CD4-positive, CD25-positive, alpha-beta regulatory T cell (primary cell): ENCODE measurements at regions not wholly inside any gene's neighbourhood (a gene's known extent, or its start where the extent isn't known, plus 50 kb on each side); places are given as distances from the start of the nearest gene placed in this dataset.

Source experiments
- ATAC-seq, 2 donors: fragments of 150-1000 bp; cut with Tn5 transposase; one replicate each; pipeline ENCODE4 v1.10.0; 2021; ENCODE audit warnings: low read depth in 2 of 2, moderate number of reproducible peaks in 2 of 2, moderate library complexity in 1 of 2
- DNase-seq, 3 donors: peaks; one replicate each; pipeline versions ENCODE4 v3.0.0 to v3.0.0-alpha.2; 2012 to 2022; ENCODE audit warnings: mixed read lengths in 1 of 3
- H3K27ac ChIP-seq: one replicate; pipeline ENCODE4 v1.7.0; 2013; ENCODE audit warnings: mild to moderate bottlenecking, low read length; ENCODE audit not compliant: insufficient read depth, poor library complexity, severe bottlenecking
- H3K27me3 ChIP-seq: one replicate; pipeline ENCODE4 v1.7.0; 2013; ENCODE audit warnings: low read length; ENCODE audit not compliant: control insufficient read depth, insufficient read depth
- H3K36me3 ChIP-seq: one replicate; pipeline ENCODE4 v1.7.0; 2013; ENCODE audit warnings: mild to moderate bottlenecking, low read length, moderate library complexity; ENCODE audit not compliant: control insufficient read depth, insufficient read depth
- H3K4me1 ChIP-seq: 2 replicates; pipeline ENCODE4 v1.7.0; 2013; ENCODE audit warnings: mild to moderate bottlenecking, low read length; ENCODE audit not compliant: insufficient read depth, control insufficient read depth, poor library complexity, severe bottlenecking
- H3K4me3 ChIP-seq: one replicate; pipeline ENCODE4 v1.7.0; 2013; ENCODE audit warnings: low read depth, mild to moderate bottlenecking, low read length, moderate library complexity
- H3K9me3 ChIP-seq, 2 experiments: 1 replicate in 1 of 2; 2 replicates in 1 of 2; pipeline ENCODE4 v1.7.0; 2013; ENCODE audit warnings: low read length in 2 of 2, mild to moderate bottlenecking in 1 of 2, moderate library complexity in 1 of 2; ENCODE audit not compliant: control insufficient read depth in 2 of 2
- H3K27ac Mint-ChIP-seq, 3 donors: one replicate each; pipeline ENCODE4 v1.8.0; 2020 to 2022; ENCODE audit warnings: mild to moderate bottlenecking in 3 of 3, mixed read lengths in 3 of 3, moderate library complexity in 2 of 3
- H3K27me3 Mint-ChIP-seq: one replicate; pipeline ENCODE4 v1.8.0; 2022; ENCODE audit warnings: mild to moderate bottlenecking, mixed read lengths
- H3K36me3 Mint-ChIP-seq: one replicate; pipeline ENCODE4 v1.8.0; 2020; ENCODE audit warnings: mixed read lengths
- H3K4me1 Mint-ChIP-seq, 4 donors: one replicate each; pipeline ENCODE4 v1.8.0; 2020 to 2022; ENCODE audit warnings: mixed read lengths in 4 of 4, mild to moderate bottlenecking in 1 of 4
- H3K4me3 Mint-ChIP-seq, 4 donors: one replicate each; pipeline ENCODE4 v1.8.0; 2020 to 2022; ENCODE audit warnings: mild to moderate bottlenecking in 4 of 4, mixed read lengths in 4 of 4, moderate library complexity in 3 of 4
- H3K9me3 Mint-ChIP-seq, 7 donors: one replicate each; pipeline ENCODE4 v1.8.0; 2020 to 2022; ENCODE audit warnings: mixed read lengths in 7 of 7, mild to moderate bottlenecking in 3 of 7, moderate library complexity in 2 of 7

- Mint-ChIP-seq H3K9me3 (peaks cover 0 to 19% (median 8%) of the 10 kb centered on the region in 7 donors), H3K27me3 (no peaks in the 10 kb centered on the region), H3K4me1 (no peaks in the 10 kb centered on the region), H3K4me3 (no peak overlapping the region), H3K27ac (no peak overlapping the region), H3K36me3 (no peaks in the 10 kb centered on the region)
- Histone ChIP-seq H3K27me3 (no peaks in the 10 kb centered on the region), H3K27ac (no peak overlapping the region), H3K4me3 (no peak overlapping the region), H3K9me3 (peaks cover 3 to 10% of the 10 kb centered on the region in 2 experiments), H3K36me3 (no peaks in the 10 kb centered on the region), H3K4me1 (no peaks in the 10 kb centered on the region)
- ATAC-seq (no peak), DNase-seq (no peak)
Observed at GRCh38 chr7:68562323-68562899, 1035.9 kb upstream of the AUTS2 start.

- no peak overlapping the region for H3K27ac Mint-ChIP-seq
Observed at GRCh38 chr7:68564306-68565135, 1033.8 kb upstream of the AUTS2 start.

GRCh38 chr7:68571286-68571685 is 1027.0 kb upstream of the AUTS2 start:
- Mint-ChIP-seq H3K4me1 (no peaks in the 10 kb centered on the region), H3K36me3 (no peaks in the 10 kb centered on the region), H3K27ac (peak overlapping the region in 1 of 3 donors; percentile 6), H3K4me3 (no peak overlapping the region), H3K27me3 (no peaks in the 10 kb centered on the region), H3K9me3 (peaks cover 0 to 10% (median 6%) of the 10 kb centered on the region in 7 donors)
- ATAC-seq = no peak
- no peak for DNase-seq
- Histone ChIP-seq H3K27me3 (no peaks in the 10 kb centered on the region), H3K4me3 (no peak overlapping the region), H3K4me1 (no peaks in the 10 kb centered on the region), H3K36me3 (no peaks in the 10 kb centered on the region), H3K27ac (no peak overlapping the region), H3K9me3 (peaks cover 2 to 10% of the 10 kb centered on the region in 2 experiments)

More at GRCh38 chr7:68564306-68565135, 1033.8 kb upstream of the AUTS2 start:
- Mint-ChIP-seq H3K27me3 (no peaks in the 10 kb centered on the region), H3K4me3 (no peak overlapping the region), H3K4me1 (no peaks in the 10 kb centered on the region), H3K9me3 (peaks cover 0 to 18% (median 9%) of the 10 kb centered on the region in 7 donors), H3K36me3 (no peaks in the 10 kb centered on the region)
- ATAC-seq (no peak), DNase-seq (no peak)
- no peak overlapping the region for H3K4me3 ChIP-seq
- H3K27ac ChIP-seq = no peak overlapping the region
- H3K27me3 ChIP-seq = no peaks in the 10 kb centered on the region
- H3K4me1 ChIP-seq = no peaks in the 10 kb centered on the region
- H3K9me3 ChIP-seq = peaks cover 5 to 17% of the 10 kb centered on the region in 2 experiments
- H3K36me3 ChIP-seq = no peaks in the 10 kb centered on the region

GRCh38 chr7:68573271-68574005 is 1024.8 kb upstream of the AUTS2 start:
- Mint-ChIP-seq H3K9me3 (peaks cover 0 to 9% (median 3%) of the 10 kb centered on the region in 7 donors), H3K36me3 (no peaks in the 10 kb centered on the region), H3K4me3 (no peak overlapping the region), H3K4me1 (no peaks in the 10 kb centered on the region), H3K27ac (no peak overlapping the region), H3K27me3 (no peaks in the 10 kb centered on the region)
- Histone ChIP-seq H3K27me3 (no peaks in the 10 kb centered on the region), H3K4me1 (no peaks in the 10 kb centered on the region), H3K4me3 (no peak overlapping the region), H3K36me3 (no peaks in the 10 kb centered on the region), H3K9me3 (peaks cover 2% of the 10 kb centered on the region in 2 experiments), H3K27ac (no peak overlapping the region)
- DNase-seq (no peak), ATAC-seq (no peak)

GRCh38 chr7:68576366-68576765 is 1021.9 kb upstream of the AUTS2 start:
- no peaks in the 10 kb centered on the region for H3K27me3 ChIP-seq
- peaks cover 1 to 5% of the 10 kb centered on the region in 2 experiments for H3K9me3 ChIP-seq
- peaks cover 0 to 18% (median 11%) of the 10 kb centered on the region in 7 donors for H3K9me3 Mint-ChIP-seq
- H3K36me3 Mint-ChIP-seq = no peaks in the 10 kb centered on the region
- ATAC-seq (no peak), DNase-seq (no peak)
- H3K27ac Mint-ChIP-seq = no peak overlapping the region
- no peaks in the 10 kb centered on the region for H3K4me1 Mint-ChIP-seq
- H3K4me3 ChIP-seq = no peak overlapping the region
- no peak overlapping the region for H3K4me3 Mint-ChIP-seq
- H3K4me1 ChIP-seq = no peaks in the 10 kb centered on the region
- H3K27ac ChIP-seq = no peak overlapping the region
- H3K36me3 ChIP-seq = no peaks in the 10 kb centered on the region
- no peaks in the 10 kb centered on the region for H3K27me3 Mint-ChIP-seq

- H3K4me3 ChIP-seq = no peak overlapping the region
- ATAC-seq (no peak), DNase-seq (no peak)
- H3K27me3 ChIP-seq = no peaks in the 10 kb centered on the region
- H3K27ac ChIP-seq = no peak overlapping the region
- H3K4me1 ChIP-seq = no peaks in the 10 kb centered on the region
- Mint-ChIP-seq H3K4me3 (no peak overlapping the region), H3K9me3 (peaks cover 0 to 24% (median 11%) of the 10 kb centered on the region in 7 donors), H3K36me3 (no peaks in the 10 kb centered on the region), H3K27me3 (no peaks in the 10 kb centered on the region), H3K27ac (no peak overlapping the region), H3K4me1 (no peaks in the 10 kb centered on the region)
- H3K9me3 ChIP-seq = peaks cover 1 to 5% of the 10 kb centered on the region in 2 experiments
- H3K36me3 ChIP-seq = no peaks in the 10 kb centered on the region
Observed at GRCh38 chr7:68581417-68581816, 1016.9 kb upstream of the AUTS2 start.

- H3K4me3 Mint-ChIP-seq = no peak overlapping the region
Observed at GRCh38 chr7:68587599-68587998, 1010.7 kb upstream of the AUTS2 start.

More at GRCh38 chr7:68587599-68587998, 1010.7 kb upstream of the AUTS2 start:
- H3K27ac ChIP-seq = no peak overlapping the region
- no peak overlapping the region for H3K4me3 ChIP-seq
- H3K9me3 Mint-ChIP-seq = peaks cover 0 to 17% (median 7%) of the 10 kb centered on the region in 7 donors
- H3K27me3 ChIP-seq = no peaks in the 10 kb centered on the region
- no peaks in the 10 kb centered on the region for H3K36me3 Mint-ChIP-seq
- H3K27me3 Mint-ChIP-seq = no peaks in the 10 kb centered on the region
- no peaks in the 10 kb centered on the region for H3K9me3 ChIP-seq
- ATAC-seq (no peak), DNase-seq (no peak)
- H3K4me1 Mint-ChIP-seq = no peaks in the 10 kb centered on the region
- no peaks in the 10 kb centered on the region for H3K36me3 ChIP-seq
- H3K4me1 ChIP-seq = no peaks in the 10 kb centered on the region
- H3K27ac Mint-ChIP-seq = no peak overlapping the region
